ENCODE measurements at regions not wholly inside any gene's neighbourhood (a gene's known extent, or its start where the extent isn't known, plus 50 kb on each side); places are given as distances from the start of the nearest gene placed in this dataset.

- no peak overlapping the region for H3K27ac ChIP-seq (ENCODE audit: control insufficient read depth, insufficient read depth, low read length)
- no peak overlapping the region for H2AFZ ChIP-seq (ENCODE audit: control insufficient read depth, low read length)
- no peaks in the 10 kb centered on the region for H3K36me3 ChIP-seq (ENCODE audit: control insufficient read depth in 2 of 2, extremely low read depth in 1 of 2, insufficient read depth in 2 of 2, low read length in 2 of 2)
- FAIRE-seq (no peak), DNase-seq (ENCODE audit: low read depth, low spot score) (no peak)
- no peaks in the 10 kb centered on the region for H3K4me1 ChIP-seq (ENCODE audit: control insufficient read depth, extremely low read depth, insufficient read depth, low read length)
- no peak overlapping the region for H3K9ac ChIP-seq (ENCODE audit: control insufficient read depth, extremely low read depth, insufficient read depth, low read length)
- TF ChIP-seq EZH2 (IDR thresholded peaks at IDR 0.05; ENCODE audit: low read length) (no peak), CTCF (optimal IDR thresholded peaks at IDR 0.05 in 1 of 3, IDR thresholded peaks at IDR 0.05 in 1 of 3, conservative IDR thresholded peaks at IDR 0.05 in 1 of 3; ENCODE audit: extremely low read depth in 1 of 3, insufficient read depth in 2 of 3, low read length in 3 of 3) (no peak)
- no peaks in the 10 kb centered on the region for H3K9me1 ChIP-seq (ENCODE audit: control insufficient read depth, extremely low read depth, insufficient read depth, low read length)
- H3K27me3 ChIP-seq (ENCODE audit: control insufficient read depth, extremely low read depth, insufficient read depth, low read length) = no peaks in the 10 kb centered on the region
- no peaks in the 10 kb centered on the region for H3K79me2 ChIP-seq (ENCODE audit: control insufficient read depth, insufficient read depth, low read length)
- no peak overlapping the region for H3K4me2 ChIP-seq (ENCODE audit: control insufficient read depth, extremely low read depth, insufficient read depth, low read depth, low read length)
- dilution Hi-C loops (cut with MboI; ENCODE audit: extremely low pct_ligation_motif_present, low sequenced_read_pairs) = no loop called here
- no peak overlapping the region for H3K4me3 ChIP-seq (ENCODE audit: control insufficient read depth in 2 of 3, extremely low read depth in 1 of 3, insufficient read depth in 2 of 3, low read depth in 1 of 3, low read length in 3 of 3)
- no peaks in the 10 kb centered on the region for H4K20me1 ChIP-seq (ENCODE audit: control insufficient read depth, extremely low read depth, insufficient read depth, low read length)
- no peaks in the 10 kb centered on the region for H3K9me3 ChIP-seq (ENCODE audit: control insufficient read depth, low read depth, low read length)
These were observed 195.0 kb upstream of the GPRIN3 start for GRCh38 chr4:89502581-89502980.

GRCh38 chr4:89497517-89498308 lies 190.1 kb upstream of the GPRIN3 start:
- H3K27ac ChIP-seq (ENCODE audit: control insufficient read depth, insufficient read depth, low read length) = no peak overlapping the region

More at GRCh38 chr4:89497517-89498308, 190.1 kb upstream of the GPRIN3 start:
- H2AFZ ChIP-seq (ENCODE audit: control insufficient read depth, low read length) = no peak overlapping the region
- no peaks in the 10 kb centered on the region for H3K36me3 ChIP-seq (ENCODE audit: control insufficient read depth in 2 of 2, extremely low read depth in 1 of 2, insufficient read depth in 2 of 2, low read length in 2 of 2)
- DNase-seq (ENCODE audit: low read depth, low spot score) (no peak), FAIRE-seq (no peak)
- no peaks in the 10 kb centered on the region for H3K9me1 ChIP-seq (ENCODE audit: control insufficient read depth, extremely low read depth, insufficient read depth, low read length)
- TF ChIP-seq EZH2 (IDR thresholded peaks at IDR 0.05; ENCODE audit: low read length) (no peak), CTCF (optimal IDR thresholded peaks at IDR 0.05 in 1 of 3, IDR thresholded peaks at IDR 0.05 in 1 of 3, conservative IDR thresholded peaks at IDR 0.05 in 1 of 3; ENCODE audit: extremely low read depth in 1 of 3, insufficient read depth in 2 of 3, low read length in 3 of 3) (no peak)
- H3K4me3 ChIP-seq (ENCODE audit: control insufficient read depth in 2 of 3, extremely low read depth in 1 of 3, insufficient read depth in 2 of 3, low read depth in 1 of 3, low read length in 3 of 3) = no peak overlapping the region
- H4K20me1 ChIP-seq (ENCODE audit: control insufficient read depth, extremely low read depth, insufficient read depth, low read length) = no peaks in the 10 kb centered on the region
- dilution Hi-C loops (cut with MboI; ENCODE audit: extremely low pct_ligation_motif_present, low sequenced_read_pairs) = no loop called here
- no peaks in the 10 kb centered on the region for H3K79me2 ChIP-seq (ENCODE audit: control insufficient read depth, insufficient read depth, low read length)
- H3K4me1 ChIP-seq (ENCODE audit: control insufficient read depth, extremely low read depth, insufficient read depth, low read length) = no peaks in the 10 kb centered on the region
- no peaks in the 10 kb centered on the region for H3K27me3 ChIP-seq (ENCODE audit: control insufficient read depth, extremely low read depth, insufficient read depth, low read length)
- H3K9ac ChIP-seq (ENCODE audit: control insufficient read depth, extremely low read depth, insufficient read depth, low read length) = no peak overlapping the region
- H3K4me2 ChIP-seq (ENCODE audit: control insufficient read depth, extremely low read depth, insufficient read depth, low read depth, low read length) = no peak overlapping the region
- no peaks in the 10 kb centered on the region for H3K9me3 ChIP-seq (ENCODE audit: control insufficient read depth, low read depth, low read length)

Measured in keratinocyte (primary cell).